ENCODE measurements at regions not wholly inside any gene's neighbourhood (a gene's known extent, or its start where the extent isn't known, plus 50 kb on each side); places are given as distances from the start of the nearest gene placed in this dataset.

DNA sequence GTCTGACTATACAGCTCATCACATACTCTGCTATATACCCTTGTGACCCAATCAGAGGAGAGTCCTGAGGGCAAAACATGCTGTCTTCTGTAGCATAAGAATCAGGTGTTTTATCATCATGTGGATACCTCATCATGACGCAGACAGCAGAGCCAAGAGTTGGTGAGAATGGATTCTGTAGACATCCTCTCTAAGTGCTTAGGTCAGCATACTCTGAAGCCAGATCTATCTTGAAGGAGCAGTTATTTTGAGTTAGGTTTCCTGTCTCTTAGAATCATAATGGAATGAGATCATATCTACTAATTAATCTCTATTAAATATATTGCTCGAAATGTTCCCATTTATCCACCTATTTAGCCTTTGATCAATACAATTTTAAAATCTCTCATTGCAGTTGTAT is 190.2 kb upstream of the KCNH7 start:
- TF ChIP-seq, protein P1, sequence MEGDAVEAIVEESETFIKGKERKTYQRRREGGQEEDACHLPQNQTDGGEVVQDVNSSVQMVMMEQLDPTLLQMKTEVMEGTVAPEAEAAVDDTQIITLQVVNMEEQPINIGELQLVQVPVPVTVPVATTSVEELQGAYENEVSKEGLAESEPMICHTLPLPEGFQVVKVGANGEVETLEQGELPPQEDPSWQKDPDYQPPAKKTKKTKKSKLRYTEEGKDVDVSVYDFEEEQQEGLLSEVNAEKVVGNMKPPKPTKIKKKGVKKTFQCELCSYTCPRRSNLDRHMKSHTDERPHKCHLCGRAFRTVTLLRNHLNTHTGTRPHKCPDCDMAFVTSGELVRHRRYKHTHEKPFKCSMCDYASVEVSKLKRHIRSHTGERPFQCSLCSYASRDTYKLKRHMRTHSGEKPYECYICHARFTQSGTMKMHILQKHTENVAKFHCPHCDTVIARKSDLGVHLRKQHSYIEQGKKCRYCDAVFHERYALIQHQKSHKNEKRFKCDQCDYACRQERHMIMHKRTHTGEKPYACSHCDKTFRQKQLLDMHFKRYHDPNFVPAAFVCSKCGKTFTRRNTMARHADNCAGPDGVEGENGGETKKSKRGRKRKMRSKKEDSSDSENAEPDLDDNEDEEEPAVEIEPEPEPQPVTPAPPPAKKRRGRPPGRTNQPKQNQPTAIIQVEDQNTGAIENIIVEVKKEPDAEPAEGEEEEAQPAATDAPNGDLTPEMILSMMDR (IDR thresholded peaks at IDR 0.05): no peak
- no peak for TF ChIP-seq POLR2A (IDR thresholded peaks at IDR 0.05)
